GM19025 (cell line): ENCODE measurements at regions not wholly inside any gene's neighbourhood (a gene's known extent, or its start where the extent isn't known, plus 50 kb on each side); places are given as distances from the start of the nearest gene placed in this dataset.
A peak's percentile ranks its signal among the peaks of the same experiment; 100 is the strongest.

Experiments
- ATAC-seq: cut with Tn5 transposase; IDR thresholded peaks from one replicate; pipeline ENCODE4 v1.9.1; 2021; ENCODE audit warnings: mild to moderate bottlenecking, low read depth, moderate library complexity; ENCODE audit not compliant: unreplicated experiment

DNA sequence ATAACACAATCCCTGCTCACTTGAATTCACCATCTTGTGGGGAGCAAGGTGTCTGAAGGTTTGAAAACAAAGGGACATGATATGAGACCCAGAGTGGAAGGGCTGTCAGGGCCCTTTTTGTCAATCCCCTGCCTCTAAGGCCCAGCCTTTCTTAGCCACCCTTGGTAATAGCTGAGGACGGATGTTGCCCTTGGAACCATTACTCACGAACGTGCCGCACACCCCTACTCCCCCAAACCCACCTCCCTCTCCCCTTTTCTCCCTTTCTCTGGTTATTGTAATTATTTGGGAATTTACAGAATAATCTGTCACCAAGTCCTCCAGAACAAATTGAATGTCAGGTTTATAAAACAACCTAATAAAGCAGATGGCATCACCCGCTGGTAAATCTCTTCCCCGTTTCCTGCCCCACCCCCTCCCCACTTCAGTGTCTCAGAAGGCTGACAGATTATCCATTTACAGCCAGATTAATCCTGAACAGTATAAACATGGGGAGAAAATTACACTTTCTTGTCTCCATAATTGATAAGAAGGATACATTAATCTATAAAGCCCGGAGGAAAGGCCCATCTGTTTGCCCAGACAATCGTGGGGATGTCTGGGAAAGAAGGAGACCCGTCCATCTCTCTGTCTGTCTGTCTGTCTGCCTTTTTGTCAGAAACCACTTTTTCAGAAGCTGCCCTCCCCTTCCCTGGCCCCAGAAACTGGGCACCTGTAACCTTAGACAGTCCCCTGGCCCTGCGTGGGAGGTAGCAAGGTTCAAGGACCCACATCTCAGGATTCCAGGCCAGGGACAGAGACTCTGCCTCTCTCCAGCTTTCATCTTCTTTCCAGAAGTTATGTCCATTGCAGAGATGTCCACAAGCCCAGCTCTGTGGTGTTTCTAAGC lies 60.6 kb upstream of the CD34 start:
- no peak for ATAC-seq

DNA sequence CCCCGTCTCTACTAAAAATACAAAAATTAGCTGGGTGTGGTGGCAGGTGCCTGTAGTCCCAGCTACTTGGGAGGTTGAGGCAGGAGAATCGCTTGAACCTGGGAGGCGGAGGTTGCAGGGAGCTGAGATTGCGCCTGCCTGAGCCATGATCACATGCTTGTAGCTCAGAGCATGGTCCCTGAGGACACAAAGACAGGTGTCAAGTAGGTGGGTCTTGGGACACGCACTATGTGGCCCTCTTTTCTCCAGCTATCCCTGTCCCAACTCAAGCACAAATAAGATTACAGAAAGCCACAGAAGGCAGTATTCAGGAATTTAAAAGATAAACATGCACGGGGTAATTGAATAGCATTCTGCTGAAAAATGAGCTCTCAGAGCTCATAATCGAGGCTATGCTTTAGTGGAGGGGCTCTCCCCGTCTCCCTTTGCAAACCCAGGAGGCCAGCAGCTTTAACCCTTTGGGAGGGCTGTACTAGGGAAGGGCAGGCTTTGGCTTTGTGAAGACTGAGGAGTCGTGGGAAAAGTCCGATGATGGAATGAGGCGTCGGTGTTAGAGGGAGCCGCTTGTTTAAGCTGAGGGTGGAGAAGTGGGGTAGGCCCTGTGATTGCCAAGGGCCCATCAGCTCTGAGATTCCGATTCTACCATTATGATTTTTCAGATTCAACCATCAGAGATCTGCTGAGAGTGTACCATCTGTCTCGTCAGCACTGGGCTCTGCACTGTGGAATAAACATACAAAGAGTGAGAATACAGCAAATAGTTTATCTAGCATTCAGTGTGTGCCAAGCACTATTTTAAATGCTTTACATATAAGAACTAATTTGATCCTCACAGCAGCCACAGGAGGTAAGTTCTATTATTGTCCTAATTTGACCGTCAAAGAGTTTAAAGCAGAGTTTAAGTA lies 59.7 kb upstream of the CD34 start:
- ATAC-seq, result no peak

DNA sequence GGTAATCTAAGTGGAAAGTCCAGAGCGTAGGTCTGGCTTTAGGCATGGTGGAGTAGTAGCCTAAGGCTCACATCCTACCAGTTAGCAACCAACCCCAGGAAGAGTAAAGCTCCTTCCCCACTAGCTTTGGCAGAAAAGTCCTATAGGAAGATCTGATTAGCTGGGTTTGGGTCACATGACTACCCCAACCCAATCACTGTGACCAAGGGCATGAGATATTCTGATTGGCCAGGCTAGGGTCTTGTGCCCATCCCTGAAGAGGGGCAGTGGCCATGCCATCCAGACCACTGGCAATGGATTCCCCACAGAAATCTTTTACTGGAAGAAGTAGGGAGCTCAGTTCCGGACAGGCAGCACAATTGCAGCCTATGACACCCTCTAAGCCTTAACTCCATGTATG lies 58.6 kb upstream of the CD34 start:
- ATAC-seq, result no peak

DNA sequence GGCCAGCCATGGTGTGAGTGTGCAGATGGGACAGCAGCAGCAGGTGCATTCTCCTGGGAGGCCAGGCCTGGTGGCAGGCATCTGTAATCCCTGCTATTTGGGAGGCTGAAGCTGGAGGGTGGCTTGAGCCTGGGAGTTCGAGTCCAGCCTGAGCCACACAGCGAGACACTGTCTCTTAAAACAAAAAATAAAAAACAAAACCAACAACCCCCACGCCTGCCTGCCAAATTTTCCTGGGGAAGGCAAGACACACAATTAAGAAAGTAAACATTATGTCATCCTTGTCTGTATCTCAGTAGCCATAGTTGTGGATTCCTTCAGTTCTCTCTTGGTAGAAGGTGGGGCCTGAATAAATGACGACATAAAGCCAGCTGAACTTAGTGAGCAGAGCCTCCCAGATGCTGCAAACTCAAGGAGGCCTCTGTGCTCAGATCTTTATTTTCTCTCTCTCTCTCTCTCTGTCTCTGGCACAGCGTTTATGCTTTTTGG lies 57.6 kb upstream of the CD34 start:
- no peak for ATAC-seq

DNA sequence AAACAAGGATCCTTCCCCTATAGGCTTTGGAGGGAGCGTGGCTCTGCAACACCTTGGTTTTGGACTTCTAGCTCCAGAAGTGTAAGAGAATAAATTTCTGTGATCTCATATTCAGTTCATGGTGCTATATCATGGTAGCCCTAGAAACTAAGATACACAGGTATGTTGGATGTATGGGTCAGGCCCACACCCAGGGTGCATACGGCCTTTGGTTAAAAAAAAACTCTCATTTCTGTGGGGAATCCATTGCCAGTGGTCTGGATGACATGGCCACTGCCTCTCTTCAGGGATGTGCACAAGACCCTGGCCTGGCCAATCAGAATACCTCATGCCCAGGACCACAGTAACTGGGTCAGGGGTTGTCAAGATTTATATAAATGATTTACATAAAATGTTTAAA lies 56.8 kb upstream of the CD34 start:
- ATAC-seq, result no peak

DNA sequence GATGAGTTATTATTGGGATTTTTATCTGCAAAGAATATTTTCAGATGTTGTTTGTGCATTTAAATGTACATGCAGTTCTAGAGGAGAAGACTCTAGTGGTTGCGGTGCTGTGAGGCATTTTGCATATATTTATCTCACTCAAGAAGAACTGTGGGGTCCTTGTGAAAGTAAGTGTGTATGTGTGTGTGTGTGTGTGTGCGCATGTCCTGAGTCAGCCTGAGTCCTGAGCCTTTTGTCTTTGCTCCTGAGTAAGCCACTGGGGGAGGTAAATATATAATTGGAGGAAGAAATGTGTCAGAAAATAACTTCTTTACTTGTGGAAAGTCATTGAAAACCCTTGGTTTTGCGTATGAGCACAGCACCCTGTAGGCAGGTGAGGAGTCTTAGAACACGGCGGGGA lies 55.6 kb upstream of the CD34 start:
- no peak for ATAC-seq

DNA sequence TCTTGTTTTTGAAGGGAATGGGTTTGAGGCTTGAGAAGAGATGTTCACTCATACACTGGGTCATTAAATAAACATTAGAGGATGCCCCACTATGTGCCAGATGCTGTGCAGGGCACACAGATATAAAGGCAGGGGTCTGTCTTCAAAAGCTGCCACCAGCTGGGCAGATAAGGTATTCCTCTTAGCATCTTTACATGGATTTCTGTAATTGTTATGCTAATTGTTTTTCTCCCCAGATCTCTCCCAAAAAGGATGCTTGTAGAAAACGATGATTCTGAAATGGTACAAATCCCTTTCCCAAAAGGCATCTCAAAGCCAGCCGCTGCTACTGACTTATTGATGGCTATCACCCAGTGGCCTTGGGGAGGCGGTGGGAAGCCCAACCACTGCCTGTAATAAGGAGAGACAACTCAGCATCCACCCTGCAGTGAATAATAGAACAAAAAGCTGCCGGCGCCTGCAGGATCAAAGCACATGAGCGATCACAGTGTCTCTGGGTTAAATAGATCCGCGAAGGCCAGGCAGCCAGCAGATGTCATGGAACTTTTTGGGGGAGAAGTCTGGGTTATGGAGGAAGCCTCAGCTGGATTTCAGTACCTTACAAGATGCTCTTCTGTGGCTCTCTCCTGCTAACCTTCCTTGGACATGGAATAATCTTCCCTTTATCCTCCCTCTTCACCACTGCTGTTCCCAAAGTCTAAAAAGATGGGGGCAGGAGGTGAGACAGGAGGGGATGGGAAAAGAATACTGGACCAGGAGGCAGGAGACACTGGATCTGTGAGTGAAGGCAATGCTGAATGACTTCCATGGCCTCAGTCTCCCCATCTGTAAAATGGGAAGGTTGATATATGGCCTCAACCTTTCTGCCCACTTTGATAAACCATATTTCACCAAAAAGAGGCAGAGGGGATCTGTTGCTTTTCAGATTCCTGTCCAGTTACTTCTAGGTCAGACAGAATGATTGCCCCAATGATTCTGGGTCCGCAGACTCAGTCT lies 54.8 kb upstream of the CD34 start:
- ATAC-seq, result no peak

DNA sequence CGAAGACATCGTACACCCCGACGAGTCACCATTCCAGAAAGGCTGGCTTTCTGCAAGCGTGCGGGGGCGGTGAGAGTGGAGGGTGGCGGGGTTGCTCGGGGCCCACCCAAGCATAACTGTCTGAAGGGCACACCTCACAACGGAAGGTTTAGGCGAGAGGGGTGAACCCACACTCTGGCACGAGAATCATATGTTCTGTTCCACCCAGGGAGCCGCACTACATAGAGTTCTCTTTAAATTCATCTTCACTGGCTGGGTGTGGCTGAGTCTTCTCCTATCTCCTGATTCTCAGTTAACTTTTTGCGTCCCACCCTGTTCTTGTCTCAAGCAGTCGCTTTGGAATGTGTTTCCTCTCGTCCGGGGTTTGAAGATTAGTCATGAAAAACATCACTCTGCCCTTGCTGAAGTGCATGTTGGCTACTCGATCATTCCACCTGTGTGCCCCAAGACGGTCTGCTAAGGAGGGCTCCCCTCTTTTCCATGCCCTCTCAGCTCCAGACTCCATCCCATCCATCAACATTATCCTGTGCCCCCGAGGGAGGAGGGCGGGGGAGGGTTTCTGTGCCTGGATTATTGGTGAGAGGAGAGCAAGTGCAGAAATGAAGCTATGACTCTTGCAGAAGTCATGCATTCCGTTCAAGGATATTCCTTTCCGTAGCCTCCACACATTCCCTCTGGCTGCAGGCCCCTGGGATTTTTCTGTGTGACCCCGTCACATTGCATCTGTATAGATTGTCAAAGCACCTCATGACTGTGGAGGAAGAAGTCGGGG lies 53.5 kb upstream of the CD34 start:
- no peak for ATAC-seq

DNA sequence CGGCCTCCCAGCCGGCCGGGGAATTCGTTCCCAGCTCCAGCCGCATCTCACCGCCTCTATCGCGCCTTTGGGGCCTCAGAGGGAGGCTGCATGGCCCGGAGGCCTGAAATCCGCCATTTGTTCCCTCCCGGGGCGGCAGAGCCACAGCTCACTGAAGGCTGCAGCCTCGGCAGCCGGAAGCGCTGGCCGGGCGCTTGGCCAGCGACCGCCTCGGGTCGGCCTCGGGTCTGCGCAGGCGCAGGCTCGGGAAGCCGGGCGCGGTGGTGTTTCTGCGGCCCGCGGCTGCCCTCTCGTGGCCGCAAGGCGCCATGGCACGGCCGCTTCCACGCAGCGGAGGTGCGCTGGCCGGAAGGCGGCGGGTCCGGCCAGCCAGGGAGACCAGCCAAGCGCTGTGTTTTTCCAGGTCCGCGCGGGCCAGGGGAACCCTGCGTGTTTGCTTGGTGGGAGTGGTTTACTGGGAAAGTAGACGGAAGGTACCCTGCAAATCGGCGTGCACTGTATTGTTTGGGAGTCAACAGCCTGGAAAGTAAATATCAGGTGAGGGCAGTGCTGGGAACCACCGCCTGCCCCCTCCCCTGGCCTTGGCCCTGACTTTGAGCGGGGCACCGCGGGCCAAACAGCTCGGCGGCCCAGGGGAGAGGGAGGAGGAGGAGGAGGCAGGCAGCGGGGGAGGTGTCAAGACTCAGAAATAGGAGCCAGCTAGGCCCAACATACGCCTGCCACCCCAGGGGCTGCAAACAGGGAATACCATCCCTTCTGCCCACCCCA lies 52.7 kb upstream of the CD34 start:
- peak; percentile 91 for ATAC-seq

DNA sequence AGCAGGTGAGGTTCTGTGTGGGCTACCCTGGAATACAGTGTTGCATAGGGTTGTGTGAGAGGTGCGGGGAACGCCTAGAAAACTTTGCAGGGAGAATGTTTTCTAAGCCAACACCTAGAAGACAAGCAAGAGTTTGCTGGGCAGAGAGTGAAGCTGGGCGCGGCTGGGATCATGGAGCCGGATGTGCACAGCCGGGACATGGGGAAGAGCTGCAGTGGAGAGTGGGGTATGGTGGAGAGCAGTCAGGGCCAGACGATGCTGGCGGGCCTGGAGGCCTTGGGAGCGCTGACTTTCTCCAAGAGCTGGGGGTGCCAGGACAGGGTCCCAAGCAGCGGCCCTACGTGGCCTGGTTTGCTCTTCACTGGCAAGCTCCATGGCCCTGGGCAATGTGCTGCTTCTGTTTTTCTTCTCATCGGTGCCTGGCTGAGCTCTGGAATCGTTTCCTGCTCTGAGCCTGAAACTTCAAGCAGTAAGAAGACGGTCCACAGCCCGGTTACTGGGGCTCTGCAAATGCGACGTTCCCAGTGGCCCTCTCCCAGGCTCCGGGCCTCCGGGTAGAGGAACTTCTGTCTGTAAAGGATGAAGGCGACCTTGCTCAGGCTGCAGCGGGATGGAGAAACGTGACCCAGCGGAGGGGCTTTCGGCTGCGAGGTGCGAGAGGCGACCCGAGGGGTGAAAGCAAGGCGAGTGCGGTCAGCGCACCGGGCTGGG lies 51.9 kb upstream of the CD34 start:
- peak; percentile 19 for ATAC-seq
